GM23338 (cell line): ENCODE measurements at regions not wholly inside any gene's neighbourhood (a gene's known extent, or its start where the extent isn't known, plus 50 kb on each side); places are given as distances from the start of the nearest gene placed in this dataset.

ENCODE experiments used
- CREB1 ChIP-seq: fragments of 250-450 bp; sonication (Bioruptor Pico); IDR thresholded peaks from 2 replicates; pipeline ENCODE4 v1.5.0; 2020; ENCODE audit warnings: low read depth, mild to moderate bottlenecking, moderate library complexity
- CTCF ChIP-seq, 2 experiments: fragments of 200-600 bp in 1 of 2; sonication (generic) in 1 of 2; conservative IDR thresholded peaks; 2 replicates each; pipeline versions ENCODE4 v1.5.1 to v1.6.1; 2016 to 2017; ENCODE audit warnings: antibody characterized with exemption in 2 of 2, low read depth in 2 of 2, mild to moderate bottlenecking in 2 of 2, moderate library complexity in 1 of 2
- EZH2 ChIP-seq: fragments of 200-600 bp; sonication (generic); IDR thresholded peaks from one replicate; pipeline ENCODE4 v1.8.0; 2017; ENCODE audit warnings: antibody characterized with exemption, mild to moderate bottlenecking, low read depth; ENCODE audit not compliant: unreplicated experiment
- EZH2phosphoT487 ChIP-seq: fragments of 200-600 bp; sonication (generic); IDR thresholded peaks from one replicate; pipeline ENCODE4 v1.8.1; 2018; ENCODE audit warnings: antibody characterized with exemption; ENCODE audit not compliant: unreplicated experiment
- POLR2AphosphoS5 ChIP-seq: IDR thresholded peaks from 2 replicates; pipeline ENCODE4 v1.6.1; 2016; ENCODE audit warnings: antibody characterized with exemption, low read depth
- REST ChIP-seq: IDR thresholded peaks from one replicate; pipeline ENCODE4 v1.6.1; 2018; ENCODE audit warnings: antibody characterized with exemption; ENCODE audit not compliant: unreplicated experiment
- ZNF331 ChIP-seq: fragments of 250-450 bp; sonication (Bioruptor Pico); IDR thresholded peaks from 2 replicates; pipeline ENCODE4 v1.5.0; 2020; ENCODE audit warnings: low read depth, mild to moderate bottlenecking, moderate library complexity
- ZNF462 ChIP-seq: fragments of 250-450 bp; sonication (Bioruptor Pico); IDR thresholded peaks from 2 replicates; pipeline ENCODE4 v1.5.0; 2020; ENCODE audit warnings: mild to moderate bottlenecking, moderate library complexity

- TF ChIP-seq EZH2 (no peak), CTCF (conservative IDR thresholded peaks at IDR 0.05; ENCODE audit: low read depth in 2 of 2) (no peak), EZH2phosphoT487 (no peak), CREB1 (CRISPR knock-in tag) (no peak), POLR2AphosphoS5 (no peak), REST (no peak), ZNF462 (CRISPR knock-in tag) (no peak), ZNF331 (no peak)
Measured at GRCh38 chr19:57058871-57059270, 60.9 kb upstream of the USP29 start.
